Vagina (tissue), 2 donors: ENCODE measurements at regions not wholly inside any gene's neighbourhood (a gene's known extent, or its start where the extent isn't known, plus 50 kb on each side); places are given as distances from the start of the nearest gene placed in this dataset.

Source experiments
- POLR2A ChIP-seq, 2 donors: fragments of 450-650 bp; IDR thresholded peaks; one replicate each; pipeline ENCODE4 v1.6.1; 2017; ENCODE audit warnings: antibody characterized with exemption in 2 of 2, mild to moderate bottlenecking in 2 of 2, moderate library complexity in 2 of 2
- POLR2AphosphoS5 ChIP-seq, 2 donors: sonication (generic); formaldehyde crosslinking; IDR thresholded peaks; one replicate each; pipeline ENCODE4 v1.9.0; 2017; ENCODE audit warnings: antibody characterized with exemption in 2 of 2, mild to moderate bottlenecking in 2 of 2, low read depth in 1 of 2; ENCODE audit not compliant: insufficient read depth in 1 of 2
- TF ChIP-seq, protein P1 (sequence below), 3 experiments: fragments of 450-650 bp in 2 of 3; fragments of 200-600 bp in 1 of 3; sonication (generic) in 1 of 3; IDR thresholded peaks; one replicate each; pipeline ENCODE4 v1.5.1; 2017 to 2019; ENCODE audit warnings: antibody characterized with exemption in 3 of 3, mild to moderate bottlenecking in 2 of 3, moderate library complexity in 2 of 3

DNA sequence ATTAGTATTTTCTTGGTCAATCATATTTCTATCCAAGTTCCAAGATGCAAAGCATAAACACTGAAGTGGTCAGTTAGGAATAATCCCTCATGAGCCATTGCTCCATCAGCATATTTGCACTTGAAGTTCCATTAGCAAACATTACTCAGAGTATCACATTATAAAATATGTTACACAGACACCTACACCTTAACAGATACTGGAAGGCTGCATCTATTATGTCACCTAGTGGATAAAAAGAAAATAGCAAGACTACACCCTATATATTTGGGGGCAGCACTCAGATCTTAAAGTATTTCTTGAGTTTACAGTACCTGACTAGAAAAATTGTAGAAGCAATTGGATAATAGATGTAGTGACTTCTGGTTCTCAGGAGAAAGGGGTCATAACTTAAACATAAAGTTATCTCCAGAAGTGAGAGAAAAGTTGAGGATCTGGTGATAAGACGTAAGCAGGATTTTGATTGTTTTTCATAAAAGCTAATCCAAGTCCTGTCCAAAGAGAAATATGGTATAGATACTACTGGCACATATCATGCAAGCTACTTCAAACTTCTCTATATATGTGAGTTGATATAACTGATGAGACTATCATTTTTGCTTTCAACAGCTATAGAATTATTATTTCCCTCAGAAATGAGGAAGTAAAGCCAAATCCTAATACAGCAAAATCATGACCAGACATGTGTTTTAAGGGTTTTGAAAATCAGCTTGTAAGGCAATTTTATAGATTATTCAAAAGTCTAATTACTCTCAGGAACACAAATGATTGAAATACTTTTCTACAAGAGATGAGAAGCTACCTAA lies 422.2 kb downstream of the GBE1 start:
- TF ChIP-seq, protein P1, sequence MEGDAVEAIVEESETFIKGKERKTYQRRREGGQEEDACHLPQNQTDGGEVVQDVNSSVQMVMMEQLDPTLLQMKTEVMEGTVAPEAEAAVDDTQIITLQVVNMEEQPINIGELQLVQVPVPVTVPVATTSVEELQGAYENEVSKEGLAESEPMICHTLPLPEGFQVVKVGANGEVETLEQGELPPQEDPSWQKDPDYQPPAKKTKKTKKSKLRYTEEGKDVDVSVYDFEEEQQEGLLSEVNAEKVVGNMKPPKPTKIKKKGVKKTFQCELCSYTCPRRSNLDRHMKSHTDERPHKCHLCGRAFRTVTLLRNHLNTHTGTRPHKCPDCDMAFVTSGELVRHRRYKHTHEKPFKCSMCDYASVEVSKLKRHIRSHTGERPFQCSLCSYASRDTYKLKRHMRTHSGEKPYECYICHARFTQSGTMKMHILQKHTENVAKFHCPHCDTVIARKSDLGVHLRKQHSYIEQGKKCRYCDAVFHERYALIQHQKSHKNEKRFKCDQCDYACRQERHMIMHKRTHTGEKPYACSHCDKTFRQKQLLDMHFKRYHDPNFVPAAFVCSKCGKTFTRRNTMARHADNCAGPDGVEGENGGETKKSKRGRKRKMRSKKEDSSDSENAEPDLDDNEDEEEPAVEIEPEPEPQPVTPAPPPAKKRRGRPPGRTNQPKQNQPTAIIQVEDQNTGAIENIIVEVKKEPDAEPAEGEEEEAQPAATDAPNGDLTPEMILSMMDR (IDR thresholded peaks at IDR 0.05), result no peak
- TF ChIP-seq POLR2A (IDR thresholded peaks at IDR 0.05), result no peak
- TF ChIP-seq POLR2AphosphoS5 (IDR thresholded peaks at IDR 0.05; ENCODE audit: insufficient read depth in 1 of 2, low read depth in 1 of 2), result no peak
